ENCODE measurements at regions not wholly inside any gene's neighbourhood (a gene's known extent, or its start where the extent isn't known, plus 50 kb on each side); places are given as distances from the start of the nearest gene placed in this dataset.

DNA sequence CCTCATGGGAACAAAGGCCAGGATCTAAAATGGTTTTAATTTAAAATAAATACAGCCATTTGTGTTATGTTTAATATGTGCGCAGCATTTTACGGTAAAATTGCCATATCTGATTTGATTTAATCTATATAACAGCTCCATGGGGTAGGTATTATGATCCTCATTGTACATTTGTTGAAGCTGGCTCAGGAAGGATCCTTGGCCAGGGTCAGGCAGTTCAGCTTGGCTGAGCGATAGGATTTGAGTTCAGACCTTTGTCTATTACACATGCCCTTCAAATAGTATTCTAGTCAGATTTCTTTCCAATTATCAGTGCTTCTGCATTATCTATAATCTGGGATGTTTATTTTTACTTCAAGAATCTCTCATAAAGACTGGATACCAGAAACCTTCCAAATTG is 950.4 kb upstream of the EEF2KMT start:
- Histone ChIP-seq H3K27me3 (ENCODE audit: control insufficient read depth, insufficient read depth, low read length) (no peaks in the 10 kb centered on the region), H3K56ac (ENCODE audit: extremely low read depth, insufficient read depth, low read length) (no peak overlapping the region), H2BK120ac (ENCODE audit: low read depth, low read length) (no peak overlapping the region), H3K23ac (ENCODE audit: low read depth, low read length) (no peak overlapping the region), H3K18ac (ENCODE audit: low read depth, low read length) (no peak overlapping the region), H3K79me1 (ENCODE audit: low read depth in 1 of 2, low read length in 2 of 2) (no peaks in the 10 kb centered on the region), H4K91ac (ENCODE audit: insufficient read depth, low read depth, low read length) (no peak overlapping the region), H2BK15ac (ENCODE audit: low read depth, low read length) (no peak overlapping the region), H3K14ac (replicated peaks; ENCODE audit: low read depth, low read length) (no peak overlapping the region), H3K4me1 (ENCODE audit: control insufficient read depth, insufficient read depth, low read length) (no peaks in the 10 kb centered on the region), H2AK5ac (ENCODE audit: low read depth, low read length) (no peak overlapping the region), H3K4ac (ENCODE audit: low read depth, low read length) (no peak overlapping the region), H3K9me1 (ENCODE audit: insufficient read depth, low read length) (no peaks in the 10 kb centered on the region), H3K4me2 (ENCODE audit: low read depth, low read length) (no peak overlapping the region), H2AFZ (replicated peaks; ENCODE audit: low read length, poor library complexity) (no peak overlapping the region), H3K36me3 (ENCODE audit: control insufficient read depth, insufficient read depth, low read length) (no peaks in the 10 kb centered on the region), H4K8ac (ENCODE audit: low read depth in 2 of 2, low read length in 2 of 2) (no peak overlapping the region), H4K5ac (ENCODE audit: low read depth, low read length) (no peak overlapping the region), H2AK9ac (replicated peaks; ENCODE audit: low read depth, low read length, poor library complexity) (no peak overlapping the region), H3K9me3 (ENCODE audit: control insufficient read depth, insufficient read depth, low read length) (peaks cover 15% of the 10 kb centered on the region), H2BK5ac (ENCODE audit: low read depth, low read length, poor library complexity, severe bottlenecking) (no peak overlapping the region), H3K4me3 (ENCODE audit: insufficient read depth, low read depth, low read length) (no peak overlapping the region), H4K20me1 (ENCODE audit: insufficient read depth, low read length) (no peaks in the 10 kb centered on the region), H3K27ac (ENCODE audit: insufficient read depth, low read length) (no peak overlapping the region), H3K9ac (ENCODE audit: low read depth, low read length) (no peak overlapping the region), H2BK20ac (ENCODE audit: low read depth, low read length) (no peak overlapping the region)
- in situ Hi-C loops (cut with MboI; ENCODE audit: low sequenced_read_pairs) (no loop called here), dilution Hi-C loops (cut with HindIII; ENCODE audit: low sequenced_read_pairs, unreplicated experiment) (no loop called here), intact Hi-C loops (cut with micrococcal nuclease) (no loop called here)
- no CpG with 5 or more reads among the region's 3 CpGs for WGBS, 2 experiments (ENCODE audit: extremely low coverage in 2 of 2, insufficient read length in 1 of 2)
- TF ChIP-seq RAD21 (IDR thresholded peaks at IDR 0.05; ENCODE audit: low read length), result no peak
- TF ChIP-seq CHD1 (IDR thresholded peaks at IDR 0.05; ENCODE audit: low read depth, low read length), result no peak
- no peak for TF ChIP-seq BHLHE40 (IDR thresholded peaks at IDR 0.05; ENCODE audit: low read depth, low read length)
- TF ChIP-seq NFE2L2 (IDR thresholded peaks at IDR 0.05; ENCODE audit: low read depth, low read length), result no peak
- TF ChIP-seq POLR2A (IDR thresholded peaks at IDR 0.05; ENCODE audit: low read depth, low read length), result no peak
- TF ChIP-seq CEBPB (IDR thresholded peaks at IDR 0.05; ENCODE audit: low read depth, low read length), result no peak
- no TSS peak for BruUV-seq (replicated peaks)
- no peak for ATAC-seq (ENCODE audit: low read depth)
- DNase-seq, result no peak
- ChIA-PET POLR2A (ENCODE audit: unreplicated experiment) (no interaction called here), CTCF (no interaction called here)
